Upper lobe of left lung (tissue), 4 donors: ENCODE measurements at regions not wholly inside any gene's neighbourhood (a gene's known extent, or its start where the extent isn't known, plus 50 kb on each side); places are given as distances from the start of the nearest gene placed in this dataset.

Source experiments
- POLR2AphosphoS5 ChIP-seq, 2 donors: sonication (generic); formaldehyde crosslinking; IDR thresholded peaks; one replicate each; pipeline ENCODE4 v1.5.1; 2017; ENCODE audit warnings: antibody characterized with exemption in 2 of 2
- TF ChIP-seq, protein P1 (sequence below), 6 experiments: fragments of 450-650 bp in 4 of 6; fragments of 200-600 bp in 2 of 6; sonication (generic) in 2 of 6; IDR thresholded peaks; one replicate each; pipeline ENCODE4 v1.5.1; 2016 to 2019; ENCODE audit warnings: antibody characterized with exemption in 6 of 6

DNA sequence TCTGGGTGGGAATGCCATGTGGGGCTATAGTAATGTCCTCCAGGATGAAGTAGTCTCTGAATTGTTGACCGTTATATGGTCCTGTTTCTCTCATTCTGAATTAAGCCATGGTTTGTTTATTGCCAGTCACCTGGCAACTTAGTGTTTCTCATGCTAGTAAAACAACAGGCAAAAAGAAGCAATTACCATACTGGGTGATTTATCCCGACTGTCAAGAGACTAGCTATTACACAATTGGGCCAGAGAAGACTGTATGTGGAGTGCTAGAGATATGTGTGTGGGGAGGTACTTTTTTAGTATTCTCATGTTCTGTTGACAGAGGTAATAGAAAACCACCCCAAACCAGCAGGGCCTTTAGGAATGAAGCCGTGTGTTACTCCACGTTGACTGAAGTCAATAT lies 258.2 kb downstream of the TDRD3 start:
- TF ChIP-seq, protein P1, sequence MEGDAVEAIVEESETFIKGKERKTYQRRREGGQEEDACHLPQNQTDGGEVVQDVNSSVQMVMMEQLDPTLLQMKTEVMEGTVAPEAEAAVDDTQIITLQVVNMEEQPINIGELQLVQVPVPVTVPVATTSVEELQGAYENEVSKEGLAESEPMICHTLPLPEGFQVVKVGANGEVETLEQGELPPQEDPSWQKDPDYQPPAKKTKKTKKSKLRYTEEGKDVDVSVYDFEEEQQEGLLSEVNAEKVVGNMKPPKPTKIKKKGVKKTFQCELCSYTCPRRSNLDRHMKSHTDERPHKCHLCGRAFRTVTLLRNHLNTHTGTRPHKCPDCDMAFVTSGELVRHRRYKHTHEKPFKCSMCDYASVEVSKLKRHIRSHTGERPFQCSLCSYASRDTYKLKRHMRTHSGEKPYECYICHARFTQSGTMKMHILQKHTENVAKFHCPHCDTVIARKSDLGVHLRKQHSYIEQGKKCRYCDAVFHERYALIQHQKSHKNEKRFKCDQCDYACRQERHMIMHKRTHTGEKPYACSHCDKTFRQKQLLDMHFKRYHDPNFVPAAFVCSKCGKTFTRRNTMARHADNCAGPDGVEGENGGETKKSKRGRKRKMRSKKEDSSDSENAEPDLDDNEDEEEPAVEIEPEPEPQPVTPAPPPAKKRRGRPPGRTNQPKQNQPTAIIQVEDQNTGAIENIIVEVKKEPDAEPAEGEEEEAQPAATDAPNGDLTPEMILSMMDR (IDR thresholded peaks at IDR 0.05), result no peak
- TF ChIP-seq POLR2AphosphoS5 (IDR thresholded peaks at IDR 0.05), result no peak
